HG03135 (cell line): ENCODE measurements at regions not wholly inside any gene's neighbourhood (a gene's known extent, or its start where the extent isn't known, plus 50 kb on each side); places are given as distances from the start of the nearest gene placed in this dataset.
"Not testable (repeated sequence)": the region's sequence is repeated elsewhere in the genome, so short reads cannot be mapped to it uniquely, and the experiment has no call there.

Experiments
- ATAC-seq: cut with Tn5 transposase; IDR thresholded peaks from one replicate; pipeline ENCODE4 v1.9.1; 2021; ENCODE audit warnings: mild to moderate bottlenecking, moderate library complexity; ENCODE audit not compliant: unreplicated experiment

DNA sequence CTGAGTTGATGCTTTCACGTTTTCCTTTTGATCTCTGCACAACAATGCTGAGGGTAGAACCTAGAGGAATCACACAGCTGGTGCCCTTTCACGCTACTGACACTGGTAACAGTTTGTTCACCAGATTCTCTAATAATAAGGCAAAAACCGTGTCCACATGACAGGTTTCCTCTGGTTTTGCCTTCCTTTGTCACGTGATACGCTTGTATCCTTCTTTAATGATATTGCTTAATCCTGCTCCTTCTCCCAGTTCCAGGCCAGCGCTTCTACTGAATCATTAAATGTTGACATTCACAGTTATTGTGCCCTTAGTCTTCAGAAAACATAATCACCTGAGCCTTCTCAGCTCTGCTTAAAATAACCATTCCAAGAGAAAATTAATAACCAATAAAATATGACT lies 978.2 kb upstream of the NCAM2 start:
- no peak for ATAC-seq

DNA sequence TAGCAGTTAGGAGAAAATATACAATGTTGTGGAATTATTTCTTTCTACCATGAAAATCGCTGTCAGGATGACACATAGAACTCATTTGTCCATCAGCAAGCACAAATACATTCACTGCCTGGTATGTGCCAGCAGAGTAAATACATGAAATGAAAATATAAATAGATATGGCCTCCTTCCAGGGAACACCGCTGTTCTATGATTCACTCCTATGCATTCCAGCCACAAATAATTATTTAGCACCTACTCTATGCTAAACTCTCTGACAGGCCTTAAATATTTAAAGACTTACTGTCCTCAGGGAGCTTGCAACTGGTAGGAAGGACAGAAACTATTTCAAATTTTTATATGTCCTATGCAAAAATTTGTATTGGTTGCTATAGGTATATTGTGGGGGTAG lies 975.0 kb upstream of the NCAM2 start:
- ATAC-seq: no peak

DNA sequence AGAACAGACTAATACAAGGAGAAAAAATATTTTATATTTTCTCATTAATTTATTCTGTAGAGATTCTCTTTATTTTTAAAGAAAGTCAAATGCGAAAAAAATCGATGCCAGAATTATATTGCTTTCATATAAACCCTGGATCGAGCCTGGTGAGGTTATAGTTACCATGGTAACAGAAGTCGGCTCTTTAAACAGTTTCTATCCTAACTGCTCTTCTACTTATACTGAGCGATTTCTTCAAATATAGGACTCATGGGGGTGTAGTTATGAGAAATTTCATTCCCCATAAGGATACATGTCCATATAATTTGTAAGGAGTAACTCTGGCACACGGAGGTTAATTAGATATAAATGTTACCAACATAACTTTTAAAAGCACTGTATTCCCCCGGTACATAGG lies 973.5 kb upstream of the NCAM2 start:
- ATAC-seq: no peak

DNA sequence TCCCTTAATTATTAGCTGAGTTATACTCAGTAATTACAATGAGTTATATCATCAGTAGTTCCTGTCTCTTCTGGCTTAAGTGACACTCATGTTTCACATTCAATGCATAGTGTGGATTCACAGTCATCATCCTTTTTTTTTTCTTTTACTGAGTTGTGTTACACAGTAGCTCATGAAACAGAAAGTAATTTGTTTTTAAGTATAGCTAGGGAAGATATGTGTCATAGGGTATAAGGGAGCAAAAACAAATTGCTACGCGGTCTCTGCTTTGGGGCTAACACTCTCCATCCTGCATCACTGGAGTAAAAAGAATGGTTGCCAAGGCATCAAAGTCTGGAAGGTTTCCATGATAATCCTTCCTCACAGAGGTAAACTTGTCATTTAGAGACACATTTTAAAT lies 971.7 kb upstream of the NCAM2 start:
- no peak for ATAC-seq

DNA sequence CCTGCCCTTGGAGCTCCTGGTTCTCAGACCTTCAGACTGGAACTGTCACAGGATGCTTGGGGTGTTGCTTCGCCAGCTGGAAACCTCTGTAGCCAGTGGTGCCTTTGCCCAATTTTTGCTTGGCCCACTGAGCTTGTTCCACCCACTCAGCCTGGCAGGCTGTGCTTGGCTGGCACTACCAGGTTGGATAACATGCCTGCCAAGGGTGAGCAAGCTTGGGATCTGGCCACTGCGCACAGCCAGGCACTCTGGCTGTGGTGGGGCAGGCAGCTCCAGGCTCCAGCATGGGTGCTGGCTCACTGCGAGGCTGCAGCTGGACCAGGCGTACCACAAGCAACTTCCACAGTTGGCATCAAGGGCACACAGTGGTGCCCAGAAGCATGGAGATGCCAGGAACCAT lies 967.8 kb upstream of the NCAM2 start:
- no peak for ATAC-seq

DNA sequence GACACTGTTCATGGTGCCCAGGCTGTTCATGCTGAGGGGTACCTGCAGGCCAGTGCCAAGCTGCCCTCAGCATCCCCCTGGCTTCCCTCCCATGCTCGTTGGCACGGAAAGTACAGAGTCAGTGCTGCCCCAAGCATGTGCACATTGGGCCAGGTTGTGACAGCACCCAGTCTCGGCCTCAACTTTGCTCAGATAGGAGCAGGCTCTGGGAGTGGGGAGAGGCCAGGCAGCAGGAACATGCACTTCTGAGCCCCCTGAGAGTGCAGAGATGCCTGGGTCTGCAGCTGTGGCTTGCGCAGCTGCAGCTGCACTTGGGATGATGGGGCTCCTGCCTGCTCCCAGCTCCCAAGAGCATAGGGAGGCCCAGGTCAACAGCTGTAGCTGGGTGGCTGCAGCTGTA lies 966.4 kb upstream of the NCAM2 start:
- ATAC-seq: no peak

DNA sequence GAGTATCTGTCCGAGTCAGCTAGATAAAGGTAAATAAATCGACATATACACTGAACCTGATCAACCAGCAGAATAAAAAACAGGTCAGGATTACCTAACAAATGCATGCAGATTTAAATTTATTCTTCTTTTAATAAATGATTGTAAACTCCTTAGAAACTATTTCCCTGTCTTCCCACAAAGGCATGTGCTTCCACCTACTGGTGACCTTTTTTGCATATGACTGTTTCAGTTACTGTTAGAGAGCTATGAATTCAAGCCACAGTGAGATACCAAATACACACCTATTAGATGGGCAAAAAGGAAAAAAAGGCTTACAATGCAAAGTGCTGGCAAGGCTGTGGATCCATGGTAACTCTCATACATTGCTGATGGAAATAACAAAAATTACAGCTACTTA lies 957.4 kb upstream of the NCAM2 start:
- no peak for ATAC-seq

DNA sequence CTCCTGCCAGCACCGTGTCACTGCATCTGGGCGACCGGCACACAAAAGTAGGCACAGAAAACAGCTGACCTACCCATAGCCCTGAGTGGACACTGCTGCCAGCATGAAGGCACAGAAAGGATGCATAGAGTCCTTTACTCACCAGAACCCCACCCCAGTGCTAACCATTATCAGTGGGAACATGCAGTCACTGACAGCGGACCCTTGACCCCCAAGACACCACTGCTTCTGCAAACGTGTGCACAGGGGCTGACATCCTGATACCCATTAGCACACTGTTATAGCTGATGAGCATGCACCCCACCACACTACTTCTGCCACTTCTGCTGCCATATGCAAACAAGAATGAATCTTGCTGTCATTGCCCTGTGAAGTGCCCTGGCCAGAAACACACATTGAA lies 953.0 kb upstream of the NCAM2 start:
- no peak for ATAC-seq

DNA sequence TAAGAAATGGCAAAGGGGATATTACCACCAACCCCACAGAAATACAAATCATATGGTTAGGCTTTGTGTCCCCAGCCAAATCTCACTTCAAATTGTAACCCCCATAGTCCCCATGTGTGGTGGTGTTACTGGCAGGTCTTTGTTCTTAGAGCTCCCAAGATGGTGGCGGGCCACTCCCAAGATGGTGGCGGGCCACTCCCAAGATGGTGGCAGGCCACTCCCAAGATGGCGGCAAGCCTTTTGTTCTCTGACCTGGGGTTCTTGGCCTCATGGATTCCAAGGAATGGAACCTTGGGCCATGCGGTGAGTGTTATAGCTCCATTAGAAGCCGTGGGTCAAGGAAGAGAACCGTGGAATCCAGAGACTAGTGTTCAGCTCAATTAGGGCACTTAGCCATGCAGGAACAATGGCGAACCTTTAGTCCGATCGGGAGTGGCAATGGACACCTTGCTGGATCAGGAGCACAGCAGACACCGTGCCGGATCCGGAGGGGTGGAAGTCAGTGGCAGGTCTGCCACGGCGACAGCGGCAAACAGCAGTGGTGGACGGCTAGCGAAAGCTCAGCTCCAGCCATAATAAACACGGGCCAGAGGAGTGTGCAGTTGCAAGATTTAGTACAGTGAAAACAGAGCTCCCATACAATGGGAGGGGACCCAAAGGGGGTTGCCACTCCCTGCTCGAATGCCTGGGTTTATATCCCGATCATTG lies 949.9 kb upstream of the NCAM2 start:
- not testable (repeated sequence) for ATAC-seq

DNA sequence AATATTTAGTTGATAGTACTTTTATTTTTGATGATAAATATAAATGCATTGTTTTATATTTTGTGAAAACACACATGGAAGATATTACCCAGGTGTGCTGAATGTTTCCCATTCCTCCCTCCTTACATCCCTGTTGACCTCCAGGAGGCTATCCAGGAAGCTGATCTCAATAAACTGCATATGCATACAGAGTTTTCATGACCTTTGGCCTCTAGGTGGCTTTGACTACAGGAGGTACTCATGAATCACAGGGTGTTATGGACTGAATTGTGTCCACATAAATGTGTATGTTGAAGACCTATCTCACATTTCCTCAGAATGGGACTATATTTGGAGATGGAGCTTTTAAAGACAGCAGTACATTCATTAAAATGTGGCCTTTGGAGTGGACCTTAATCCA lies 914.9 kb upstream of the NCAM2 start:
- ATAC-seq: no peak

DNA sequence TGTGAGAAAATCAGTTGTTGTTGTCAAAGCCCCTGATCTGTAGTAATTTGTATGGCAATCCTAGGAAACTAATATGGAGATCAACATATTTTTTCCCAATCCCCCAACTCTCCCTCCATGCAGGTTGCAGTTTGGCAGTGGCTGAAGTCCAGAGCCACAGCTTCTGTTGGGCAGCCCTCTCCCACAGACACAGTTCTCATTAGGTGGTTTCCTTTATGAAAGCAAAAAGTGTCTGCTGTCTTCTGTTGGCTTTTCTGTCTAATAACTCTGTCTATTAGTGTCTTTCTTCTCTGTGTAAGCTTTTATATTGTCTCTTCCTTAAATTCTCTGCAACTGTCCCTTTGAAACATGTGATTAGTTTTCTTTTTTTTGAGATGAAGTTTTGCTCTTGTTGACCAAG lies 914.3 kb upstream of the NCAM2 start:
- no peak for ATAC-seq

DNA sequence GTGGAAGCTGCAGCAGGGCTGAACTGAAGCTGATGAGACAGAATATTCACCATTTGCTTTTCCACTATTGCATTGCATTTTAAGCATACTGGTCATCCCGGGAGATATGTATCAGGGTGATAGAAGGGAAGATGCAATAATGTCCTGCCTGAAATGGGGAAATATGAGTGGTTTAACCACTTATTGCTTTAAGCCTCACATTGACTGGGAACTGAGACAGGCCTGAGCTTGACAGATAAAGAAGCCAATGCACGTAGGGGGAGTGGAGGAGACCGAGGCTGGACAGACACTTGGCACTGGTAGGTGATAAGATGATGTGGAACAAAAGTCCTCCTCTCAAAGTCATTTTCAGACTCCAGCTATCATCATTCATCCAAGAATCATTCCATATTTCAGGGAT lies 911.7 kb upstream of the NCAM2 start:
- ATAC-seq: no peak

DNA sequence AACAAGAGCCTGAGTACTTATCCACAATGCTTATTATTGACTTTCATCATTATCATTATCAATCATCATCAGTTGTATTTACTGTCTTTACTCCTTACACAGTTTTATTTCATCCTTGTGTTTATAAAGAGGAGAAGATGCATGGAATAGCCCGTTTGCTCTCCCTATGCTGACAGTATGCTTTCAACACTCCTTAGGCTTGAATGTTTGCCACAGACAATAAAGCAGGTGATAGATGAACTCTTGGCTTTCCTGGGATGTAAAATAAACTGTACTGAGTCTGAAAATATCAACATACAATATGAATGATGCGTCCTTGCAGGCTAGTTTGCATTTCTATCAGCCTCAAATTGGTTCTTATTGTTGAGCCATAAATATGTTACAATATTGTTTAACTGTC lies 891.8 kb upstream of the NCAM2 start:
- ATAC-seq: no peak

DNA sequence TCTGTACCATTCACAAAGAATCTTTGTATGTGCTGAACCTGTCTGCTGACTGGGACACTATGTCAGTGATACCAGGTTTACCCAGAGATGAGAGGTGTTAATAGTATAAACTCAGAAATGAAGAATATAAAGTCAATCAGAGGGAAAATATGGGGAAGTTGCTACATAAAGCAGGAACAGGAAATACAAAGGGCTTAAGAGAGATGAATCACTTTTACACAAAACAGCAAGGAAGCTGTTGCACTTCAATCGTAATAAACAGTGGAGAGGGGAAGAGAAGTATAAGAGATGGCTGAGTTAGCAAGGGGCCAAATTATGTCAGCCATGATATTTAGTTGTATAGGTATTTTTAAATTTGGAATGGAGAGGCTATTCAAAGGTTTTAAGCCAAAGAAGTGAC lies 890.2 kb upstream of the NCAM2 start:
- ATAC-seq: no peak

DNA sequence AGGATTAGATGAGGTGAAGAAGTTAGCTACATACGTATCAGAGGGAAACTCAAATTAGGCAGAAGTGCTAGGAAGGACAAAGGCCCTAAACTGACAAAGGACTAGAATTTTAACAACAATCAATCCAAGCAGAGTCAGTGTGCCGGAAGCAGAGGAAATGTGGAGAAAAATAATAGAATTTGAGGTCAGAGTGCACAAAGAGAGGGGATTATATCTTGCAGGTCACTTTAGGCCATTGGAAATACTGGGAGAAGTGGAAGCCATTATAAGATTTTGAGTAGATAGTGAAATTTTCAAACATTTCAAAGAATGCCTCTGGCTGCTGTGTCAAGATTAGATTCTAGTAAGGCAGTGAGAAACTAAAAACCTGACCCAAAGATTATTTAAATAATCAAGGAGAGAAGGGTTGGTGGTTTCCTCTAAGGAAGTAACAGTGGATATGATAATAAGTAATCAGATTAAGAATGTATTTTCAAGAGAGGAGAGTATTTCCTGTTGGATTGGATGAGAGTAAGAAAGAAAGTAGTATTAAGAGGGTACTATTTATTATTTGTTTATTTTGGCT lies 889.2 kb upstream of the NCAM2 start:
- no peak for ATAC-seq

DNA sequence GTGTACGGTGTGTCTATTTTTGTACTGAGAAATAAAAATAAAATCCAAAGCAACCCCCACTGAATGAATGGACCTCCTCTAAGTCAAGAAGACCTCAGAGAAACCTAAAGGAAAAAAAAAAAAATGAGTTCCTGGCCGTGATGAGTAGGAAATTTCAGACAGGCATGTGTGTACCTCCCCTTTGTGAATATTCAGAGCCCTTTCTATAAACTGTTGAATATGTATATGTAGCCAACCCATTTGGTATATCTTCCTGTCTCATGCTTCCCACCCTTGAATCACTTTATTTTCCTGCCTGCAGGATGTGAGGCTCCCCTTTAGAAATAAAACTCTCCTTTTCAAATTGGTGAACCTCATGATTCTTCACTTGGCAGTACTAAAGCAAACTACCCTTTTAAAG lies 887.8 kb upstream of the NCAM2 start:
- ATAC-seq: no peak

DNA sequence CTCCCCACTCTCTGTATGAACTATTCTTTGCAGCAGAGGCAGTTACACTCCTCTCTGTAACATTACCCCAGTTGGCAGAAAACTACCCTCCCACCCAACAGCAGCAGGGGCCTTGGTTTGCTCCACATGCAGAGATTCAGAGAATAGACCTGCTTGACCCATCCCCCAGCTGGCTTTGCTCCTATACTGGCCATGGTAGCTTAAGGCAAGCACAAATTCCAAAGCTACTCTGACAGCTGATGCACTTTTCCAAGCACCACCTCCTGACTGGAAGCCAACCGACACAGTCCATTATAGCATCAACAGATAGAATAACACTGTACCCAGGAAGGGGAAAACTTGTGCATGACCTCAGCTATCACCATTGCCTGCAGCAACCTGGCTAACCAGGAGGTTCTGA lies 846.5 kb upstream of the NCAM2 start:
- ATAC-seq: no peak

DNA sequence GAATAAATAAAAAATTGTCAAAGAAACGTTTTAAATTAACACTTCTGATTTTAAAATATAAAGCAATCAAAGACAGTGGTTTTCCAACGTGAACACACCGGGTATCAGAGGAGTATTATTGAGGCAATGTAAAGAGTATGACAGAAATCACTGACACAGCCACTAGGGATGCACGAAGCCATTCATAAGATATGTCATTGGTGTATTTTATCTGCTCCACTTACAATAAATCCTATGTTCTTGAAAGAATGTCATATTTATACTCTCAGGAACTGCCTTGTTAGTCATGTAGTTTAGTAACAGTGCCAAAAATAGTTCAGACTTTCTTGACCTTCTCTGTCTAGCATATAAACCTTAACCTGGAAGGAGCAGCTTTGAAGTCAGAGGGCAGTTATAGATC lies 835.0 kb upstream of the NCAM2 start:
- no peak for ATAC-seq

DNA sequence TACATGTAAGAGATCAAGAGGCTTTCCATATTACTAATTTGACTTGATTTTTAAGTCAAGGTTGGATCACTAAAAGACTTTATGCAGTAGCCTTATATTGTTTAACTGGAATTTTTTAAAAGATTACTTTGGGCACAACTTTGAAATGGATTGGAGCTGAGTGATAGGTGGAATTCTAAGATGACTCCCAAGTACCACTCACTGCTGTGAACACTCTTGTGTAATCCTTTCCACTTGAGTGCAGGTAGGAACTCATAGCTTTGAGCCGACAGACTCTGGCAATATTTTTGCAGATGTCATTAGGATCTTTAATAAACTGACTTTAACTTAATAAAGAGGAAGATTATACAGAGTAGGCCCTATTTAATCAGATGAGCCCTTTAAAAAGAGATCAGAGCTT lies 831.1 kb upstream of the NCAM2 start:
- no peak for ATAC-seq

DNA sequence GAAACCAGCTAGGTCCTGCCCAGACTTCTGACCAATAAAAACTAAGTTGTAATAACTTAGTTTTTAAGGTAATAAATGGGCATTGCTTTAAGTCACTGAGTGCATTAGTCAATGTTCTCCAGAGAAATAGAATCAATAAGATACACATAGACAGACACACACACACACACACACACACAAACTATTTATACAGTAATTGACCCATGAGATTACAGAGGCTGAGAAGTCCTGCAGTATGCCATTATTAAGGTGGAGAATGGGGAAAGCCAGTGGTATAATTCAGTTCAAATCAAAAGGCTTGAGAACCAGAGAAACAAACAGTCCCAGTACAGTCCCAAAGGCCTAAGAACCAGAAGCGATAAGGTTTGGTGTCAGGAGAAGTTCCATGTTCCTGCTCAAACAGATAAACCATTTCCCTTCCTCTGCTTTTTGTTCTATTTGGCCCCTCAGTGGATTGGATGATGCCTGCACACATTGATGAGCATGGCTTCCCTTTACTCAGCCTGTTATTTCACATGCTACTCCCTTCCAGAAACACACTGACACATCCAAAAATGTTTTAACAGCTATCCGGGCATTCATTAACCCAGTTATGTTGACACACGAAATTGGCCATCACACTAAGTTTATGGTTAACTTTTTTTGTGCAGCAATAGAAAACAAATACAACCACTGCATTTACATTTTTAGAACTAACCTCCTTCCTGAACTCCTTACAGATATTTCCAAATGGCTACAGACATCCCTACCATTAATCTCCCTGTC lies 828.2 kb upstream of the NCAM2 start:
- ATAC-seq: no peak

DNA sequence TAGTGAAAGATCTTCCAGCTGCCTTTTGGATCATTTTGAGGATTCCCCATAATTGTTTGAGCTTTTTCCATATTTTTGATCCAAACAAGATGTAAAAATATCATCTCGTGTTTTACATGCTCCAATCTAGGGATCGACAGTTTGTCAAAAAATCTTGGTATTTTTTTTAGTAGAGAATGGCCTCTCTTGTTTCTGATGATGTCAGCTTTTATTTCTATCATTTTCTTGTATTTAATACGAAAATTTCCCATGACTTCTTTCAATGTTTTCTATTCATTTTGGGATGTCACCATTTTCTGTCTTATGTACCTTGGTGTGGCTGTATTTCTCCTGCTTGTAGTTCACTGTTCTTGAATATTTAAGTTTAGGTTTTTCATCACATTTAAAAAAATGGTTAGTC lies 812.0 kb upstream of the NCAM2 start:
- ATAC-seq: no peak

DNA sequence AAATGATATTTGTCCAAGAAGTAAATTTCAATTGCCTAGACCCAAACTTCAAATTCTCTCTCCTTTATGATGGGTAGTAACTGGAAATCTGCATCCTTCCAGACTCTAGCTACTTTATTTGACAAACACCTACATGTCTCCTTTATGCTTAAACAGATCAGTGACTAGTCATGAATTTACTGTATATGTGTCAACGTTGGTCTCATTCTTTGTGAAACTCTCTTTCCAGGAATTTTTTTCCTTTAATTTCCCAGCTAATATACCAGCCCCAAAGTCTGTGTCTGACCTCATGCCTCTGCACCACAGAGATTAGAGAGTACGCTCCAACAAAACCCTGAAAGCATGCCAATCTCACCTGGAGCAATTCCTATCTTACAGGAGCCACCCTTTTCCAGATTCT lies 811.2 kb upstream of the NCAM2 start:
- no peak for ATAC-seq
